ENCODE measurements at regions not wholly inside any gene's neighbourhood (a gene's known extent, or its start where the extent isn't known, plus 50 kb on each side); places are given as distances from the start of the nearest gene placed in this dataset.

DNA sequence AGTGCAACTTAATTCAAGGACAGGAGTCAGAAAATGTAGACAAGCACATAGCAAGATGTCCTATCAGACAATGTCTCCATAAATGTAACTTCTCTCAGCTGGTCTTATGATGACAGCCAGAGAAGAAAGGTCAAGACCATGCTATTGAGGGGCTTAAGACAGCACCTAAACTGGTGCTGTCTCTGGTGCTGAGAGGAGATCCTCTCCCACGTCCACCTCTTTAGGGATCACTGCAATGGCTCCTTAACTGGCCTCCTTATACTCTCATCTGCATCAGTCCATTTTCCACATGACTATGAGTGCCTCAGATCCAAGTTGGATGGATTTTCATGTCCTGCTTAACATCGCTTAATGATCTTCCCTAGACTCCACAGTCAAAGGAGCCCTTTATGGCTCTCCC lies 210.6 kb downstream of the ARL4A start:
- no peak for DNase-seq (ENCODE audit: low read depth)
- TF ChIP-seq, protein P1, sequence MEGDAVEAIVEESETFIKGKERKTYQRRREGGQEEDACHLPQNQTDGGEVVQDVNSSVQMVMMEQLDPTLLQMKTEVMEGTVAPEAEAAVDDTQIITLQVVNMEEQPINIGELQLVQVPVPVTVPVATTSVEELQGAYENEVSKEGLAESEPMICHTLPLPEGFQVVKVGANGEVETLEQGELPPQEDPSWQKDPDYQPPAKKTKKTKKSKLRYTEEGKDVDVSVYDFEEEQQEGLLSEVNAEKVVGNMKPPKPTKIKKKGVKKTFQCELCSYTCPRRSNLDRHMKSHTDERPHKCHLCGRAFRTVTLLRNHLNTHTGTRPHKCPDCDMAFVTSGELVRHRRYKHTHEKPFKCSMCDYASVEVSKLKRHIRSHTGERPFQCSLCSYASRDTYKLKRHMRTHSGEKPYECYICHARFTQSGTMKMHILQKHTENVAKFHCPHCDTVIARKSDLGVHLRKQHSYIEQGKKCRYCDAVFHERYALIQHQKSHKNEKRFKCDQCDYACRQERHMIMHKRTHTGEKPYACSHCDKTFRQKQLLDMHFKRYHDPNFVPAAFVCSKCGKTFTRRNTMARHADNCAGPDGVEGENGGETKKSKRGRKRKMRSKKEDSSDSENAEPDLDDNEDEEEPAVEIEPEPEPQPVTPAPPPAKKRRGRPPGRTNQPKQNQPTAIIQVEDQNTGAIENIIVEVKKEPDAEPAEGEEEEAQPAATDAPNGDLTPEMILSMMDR (IDR thresholded peaks at IDR 0.05; ENCODE audit: insufficient read depth, low read depth, low read length): no peak
- Histone ChIP-seq H3K4me3 (ENCODE audit: low read depth, low read length) (no peak overlapping the region), H3K36me3 (ENCODE audit: control insufficient read depth, insufficient read depth, low read length) (no peaks in the 10 kb centered on the region), H3K27me3 (ENCODE audit: control insufficient read depth, insufficient read depth, low read length) (no peaks in the 10 kb centered on the region)
- CTCF ChIA-PET: interaction anchor here (1.2 kb wide), 1 partner anchor 379 kb away, joined by 3 read pairs; no protein-coding TSS in a partner anchor
- POLR2A ChIA-PET: no interaction called here

DNA sequence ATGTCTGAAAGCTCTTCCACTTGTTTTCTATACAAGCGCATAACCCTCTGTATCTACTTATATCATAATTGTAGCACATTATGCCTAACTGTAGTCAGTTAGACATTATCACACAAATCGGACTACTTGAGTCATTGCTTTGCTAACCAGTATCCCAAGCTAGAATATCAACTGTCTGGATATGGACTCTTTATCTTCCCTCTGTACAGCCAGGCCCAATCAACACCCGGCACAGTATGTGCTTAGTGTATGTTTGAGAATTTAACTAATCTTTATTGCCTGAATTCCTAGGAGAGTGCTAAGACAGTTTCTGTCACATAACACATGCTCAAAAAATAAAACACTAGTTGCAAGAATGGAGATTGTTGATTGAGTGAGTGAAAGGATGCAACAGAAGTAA lies 211.2 kb downstream of the ARL4A start:
- Histone ChIP-seq H3K36me3 (ENCODE audit: control insufficient read depth, insufficient read depth, low read length) (no peaks in the 10 kb centered on the region), H3K27me3 (ENCODE audit: control insufficient read depth, insufficient read depth, low read length) (no peaks in the 10 kb centered on the region), H3K4me3 (ENCODE audit: low read depth, low read length) (no peak overlapping the region)
- no peak for DNase-seq (ENCODE audit: low read depth)
- ChIA-PET CTCF (interaction anchor here (0.6 kb wide), 1 partner anchor 208 kb away, joined by 3 read pairs; no protein-coding TSS in a partner anchor), POLR2A (no interaction called here)
- TF ChIP-seq, protein P1 (IDR thresholded peaks at IDR 0.05; ENCODE audit: insufficient read depth, low read depth, low read length): no peak

DNA sequence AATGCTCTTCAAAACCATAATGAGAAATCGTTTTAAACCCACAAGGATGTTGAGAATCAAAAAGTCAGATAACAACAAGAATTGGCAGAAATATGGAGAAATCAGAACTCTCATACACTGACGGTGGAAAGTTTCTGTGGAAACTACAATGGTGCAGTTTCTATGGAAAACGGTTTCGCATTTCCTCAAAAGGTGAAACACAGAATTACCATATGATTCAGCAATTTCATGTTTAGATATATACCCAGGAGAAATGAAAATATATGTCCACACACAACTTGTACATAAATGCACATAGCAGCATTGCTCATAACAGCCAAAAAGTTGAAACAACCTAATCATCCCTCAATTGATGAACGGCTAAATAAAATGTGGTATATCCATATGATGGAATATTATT lies 218.2 kb downstream of the ARL4A start:
- CTCF ChIA-PET: no interaction called here
- Histone ChIP-seq H3K4me3 (ENCODE audit: low read depth, low read length) (no peak overlapping the region), H3K27me3 (ENCODE audit: control insufficient read depth, insufficient read depth, low read length) (no peaks in the 10 kb centered on the region), H3K36me3 (ENCODE audit: control insufficient read depth, insufficient read depth, low read length) (no peaks in the 10 kb centered on the region)
- no peak for DNase-seq (ENCODE audit: low read depth)
- POLR2A ChIA-PET: no interaction called here
- TF ChIP-seq, protein P1 (IDR thresholded peaks at IDR 0.05; ENCODE audit: insufficient read depth, low read depth, low read length): no peak

DNA sequence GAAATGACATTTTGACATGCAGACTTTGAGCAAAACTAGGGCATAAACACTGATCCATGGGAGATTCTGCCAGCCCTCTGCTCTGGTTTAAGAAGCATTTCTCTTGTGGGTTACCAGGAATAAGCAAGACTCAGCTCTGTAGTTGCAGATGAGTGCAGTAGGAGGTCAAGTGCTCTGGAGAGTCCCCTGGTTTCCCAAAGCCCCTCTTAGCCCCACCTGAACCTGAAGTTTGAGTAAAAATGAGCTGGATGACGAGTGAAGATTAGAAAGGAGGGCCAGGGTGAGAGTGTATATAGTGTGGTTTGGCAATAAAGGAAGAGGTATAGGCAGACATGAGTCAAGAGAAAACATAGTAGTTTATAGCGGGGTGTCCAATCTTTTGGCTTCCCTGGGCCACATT lies 220.3 kb downstream of the ARL4A start:
- H3K4me3 ChIP-seq (ENCODE audit: low read depth, low read length): no peak overlapping the region
- H3K36me3 ChIP-seq (ENCODE audit: control insufficient read depth, insufficient read depth, low read length): no peaks in the 10 kb centered on the region
- TF ChIP-seq, protein P1 (IDR thresholded peaks at IDR 0.05; ENCODE audit: insufficient read depth, low read depth, low read length): no peak
- DNase-seq (ENCODE audit: low read depth): no peak
- ChIA-PET CTCF (interaction anchor here (1.2 to 1.3 kb wide), 2 partner anchors 13 to 18 kb away, joined by 3 to 4 read pairs; no protein-coding TSS in a partner anchor), POLR2A (no interaction called here)
- H3K27me3 ChIP-seq (ENCODE audit: control insufficient read depth, insufficient read depth, low read length): no peaks in the 10 kb centered on the region

DNA sequence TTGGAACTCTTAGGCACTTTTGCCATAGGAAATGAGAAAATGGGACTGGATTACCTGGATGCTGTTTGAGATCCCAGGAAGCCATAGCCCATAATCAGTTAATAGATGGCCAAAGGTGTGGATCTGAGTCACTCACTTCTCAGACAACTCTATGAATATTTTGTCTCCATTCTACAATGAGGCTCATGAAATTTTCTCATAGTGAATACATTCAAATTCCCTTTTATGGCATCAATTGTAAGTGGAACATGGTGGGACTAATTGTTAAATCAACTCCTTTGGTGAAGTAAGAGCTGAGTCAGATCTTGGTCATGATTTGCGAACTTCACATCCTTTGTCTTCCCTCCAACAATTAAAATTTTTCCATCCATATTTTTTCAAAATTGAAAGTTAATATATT lies 222.1 kb downstream of the ARL4A start:
- ChIA-PET CTCF (interaction anchor here (0.6 kb wide), 1 partner anchor 206 kb away, joined by 3 read pairs; no protein-coding TSS in a partner anchor), POLR2A (no interaction called here)
- no peaks in the 10 kb centered on the region for H3K36me3 ChIP-seq (ENCODE audit: control insufficient read depth, insufficient read depth, low read length)
- TF ChIP-seq, protein P1 (IDR thresholded peaks at IDR 0.05; ENCODE audit: insufficient read depth, low read depth, low read length): no peak
- no peak for DNase-seq (ENCODE audit: low read depth)
- H3K4me3 ChIP-seq (ENCODE audit: low read depth, low read length): no peak overlapping the region
- H3K27me3 ChIP-seq (ENCODE audit: control insufficient read depth, insufficient read depth, low read length): no peaks in the 10 kb centered on the region

Measured in BJ (cell line).